Neural cell (in vitro differentiated cells): ENCODE measurements at regions not wholly inside any gene's neighbourhood (a gene's known extent, or its start where the extent isn't known, plus 50 kb on each side); places are given as distances from the start of the nearest gene placed in this dataset.

ENCODE experiments used
- H2AFZ ChIP-seq: fragments of 200-600, 300-800 bp; sonication (generic), shearing (Covaris generic); 2 replicates; pipeline ENCODE4 v1.6.0; 2014; ENCODE audit warnings: low read depth, mild to moderate bottlenecking, antibody characterized with exemption, low read length, moderate library complexity
- H3F3A ChIP-seq: fragments of 200-600 bp; shearing (Covaris generic); 2 replicates; pipeline ENCODE4 v1.6.1; 2016; ENCODE audit warnings: mild to moderate bottlenecking, moderate library complexity, mixed read lengths, antibody characterized with exemption, low read length; ENCODE audit not compliant: insufficient read depth, poor library complexity, severe bottlenecking
- H3K27ac ChIP-seq: fragments of 200-600, 300-800 bp; sonication (generic), shearing (Covaris generic); 2 replicates; pipeline ENCODE4 v1.5.1; 2014; ENCODE audit warnings: mild to moderate bottlenecking, low read length, moderate library complexity
- H3K27me3 ChIP-seq: fragments of 300-800, 200-600 bp; sonication (generic), shearing (Covaris generic); 2 replicates; pipeline ENCODE4 v1.6.0; 2014; ENCODE audit warnings: mild to moderate bottlenecking, low read depth, low read length, moderate library complexity; ENCODE audit not compliant: insufficient read depth
- H3K36me3 ChIP-seq: fragments of 300-800, 200-600 bp; sonication (generic), shearing (Covaris generic); 2 replicates; pipeline ENCODE4 v1.5.1; 2014; ENCODE audit warnings: mild to moderate bottlenecking, antibody characterized with exemption, low read length, moderate library complexity; ENCODE audit not compliant: insufficient read depth
- H3K4me2 ChIP-seq: fragments of 300-800, 200-600 bp; sonication (generic), shearing (Covaris generic); 2 replicates; pipeline ENCODE4 v1.6.0; 2014; ENCODE audit warnings: mild to moderate bottlenecking, low read length
- H3K4me3 ChIP-seq: fragments of 300-800, 200-600 bp; sonication (generic), shearing (Covaris generic); 2 replicates; pipeline ENCODE4 v1.5.1; 2014; ENCODE audit warnings: mild to moderate bottlenecking, low read length, moderate library complexity
- H3K79me2 ChIP-seq: fragments of 200-600 bp; shearing (Covaris generic); replicated peaks from 2 replicates; pipeline ENCODE4 v1.6.0; 2014; ENCODE audit warnings: mild to moderate bottlenecking, low read length, moderate library complexity; ENCODE audit not compliant: insufficient read depth
- H3K9ac ChIP-seq: fragments of 300-800, 200-600 bp; sonication (generic), shearing (Covaris generic); 2 replicates; pipeline ENCODE4 v1.6.1; 2016; ENCODE audit warnings: mild to moderate bottlenecking, low read length, mixed read lengths
- H3K9me2 ChIP-seq: fragments of 200-600 bp; shearing (Covaris generic); 2 replicates; pipeline ENCODE4 v1.6.1; 2016; ENCODE audit warnings: mild to moderate bottlenecking, low read length, mixed read lengths; ENCODE audit not compliant: insufficient read depth
- H3K9me3 ChIP-seq: fragments of 200-600, 300-800 bp; sonication (generic), shearing (Covaris generic); 2 replicates; pipeline ENCODE4 v1.6.1; 2016; ENCODE audit warnings: mild to moderate bottlenecking, mixed run types, low read length, moderate library complexity, mixed read lengths
- H4K20me1 ChIP-seq: fragments of 200-600 bp; shearing (Covaris generic); 2 replicates; pipeline ENCODE4 v1.6.1; 2016; ENCODE audit warnings: mild to moderate bottlenecking, mixed run types; ENCODE audit not compliant: insufficient read depth
- CTCF ChIP-seq: fragments of 450-650 bp; IDR thresholded peaks from 2 replicates; pipeline ENCODE4 v1.5.1; 2014; ENCODE audit warnings: antibody characterized with exemption, mild to moderate bottlenecking, moderate library complexity; ENCODE audit not compliant: poor library complexity, severe bottlenecking
- EP300 ChIP-seq: fragments of 450-650 bp; conservative IDR thresholded peaks from 2 replicates; pipeline ENCODE4 v1.6.1; 2014; ENCODE audit warnings: antibody characterized with exemption, mild to moderate bottlenecking, moderate library complexity; ENCODE audit not compliant: poor library complexity, severe bottlenecking
- EZH2 ChIP-seq: fragments of 200-600, 300-800 bp; shearing (Covaris generic), sonication (generic); IDR thresholded peaks from 2 replicates; pipeline ENCODE4 v1.6.1; 2014; ENCODE audit warnings: antibody characterized with exemption, low read length, borderline replicate concordance, mild to moderate bottlenecking; ENCODE audit not compliant: insufficient read depth, poor library complexity, severe bottlenecking
- MXI1 ChIP-seq: fragments of 450-650 bp; conservative IDR thresholded peaks from 2 replicates; pipeline ENCODE4 v1.6.1; 2014; ENCODE audit warnings: antibody characterized with exemption, mild to moderate bottlenecking; ENCODE audit not compliant: poor library complexity, severe bottlenecking
- POLR2AphosphoS5 ChIP-seq: IDR thresholded peaks from 2 replicates; pipeline ENCODE4 v1.6.1; 2012
- RAD21 ChIP-seq: fragments of 450-650 bp; conservative IDR thresholded peaks from 2 replicates; pipeline ENCODE4 v1.6.1; 2014; ENCODE audit warnings: antibody characterized with exemption, mild to moderate bottlenecking, moderate library complexity
- REST ChIP-seq: IDR thresholded peaks from 2 replicates; pipeline ENCODE4 v1.6.1; 2012; ENCODE audit warnings: borderline replicate concordance
- SMC3 ChIP-seq: fragments of 450-650 bp; conservative IDR thresholded peaks from 2 replicates; pipeline ENCODE4 v1.6.1; 2014; ENCODE audit warnings: antibody characterized with exemption, mild to moderate bottlenecking, moderate library complexity; ENCODE audit not compliant: poor library complexity
- TAF1 ChIP-seq: IDR thresholded peaks from 2 replicates; pipeline ENCODE4 v1.6.1; 2012; ENCODE audit warnings: low read depth

GRCh38 chr6:9266741-9267140, 831.4 kb upstream of the SLC35B3 start:
- Histone ChIP-seq H4K20me1 (no peaks in the 10 kb centered on the region), H3K9me2 (no peaks in the 10 kb centered on the region), H3K27ac (no peak overlapping the region), H3K36me3 (no peaks in the 10 kb centered on the region), H3K4me2 (no peak overlapping the region), H3K4me3 (no peak overlapping the region), H3K27me3 (no peaks in the 10 kb centered on the region), H3K79me2 (no peaks in the 10 kb centered on the region), H3K9me3 (no peaks in the 10 kb centered on the region), H3K9ac (no peak overlapping the region), H2AFZ (no peak overlapping the region), H3F3A (no peaks in the 10 kb centered on the region)
- TF ChIP-seq RAD21 (no peak), MXI1 (no peak), REST (no peak), POLR2AphosphoS5 (no peak)

GRCh38 chr6:9257215-9257614, 821.9 kb upstream of the SLC35B3 start:
- Histone ChIP-seq H3K27ac (no peak overlapping the region), H3K4me2 (no peak overlapping the region), H2AFZ (no peak overlapping the region), H3K9me3 (no peaks in the 10 kb centered on the region), H3F3A (no peaks in the 10 kb centered on the region), H3K36me3 (no peaks in the 10 kb centered on the region), H3K9ac (no peak overlapping the region), H3K4me3 (no peak overlapping the region), H3K9me2 (no peaks in the 10 kb centered on the region), H4K20me1 (no peaks in the 10 kb centered on the region), H3K27me3 (no peaks in the 10 kb centered on the region), H3K79me2 (no peaks in the 10 kb centered on the region)
- TF ChIP-seq SMC3 (no peak), EZH2 (no peak), CTCF (no peak), POLR2AphosphoS5 (no peak), TAF1 (no peak), RAD21 (no peak), REST (no peak), MXI1 (no peak), EP300 (no peak)
